ENCODE measurements at regions not wholly inside any gene's neighbourhood (a gene's known extent, or its start where the extent isn't known, plus 50 kb on each side); places are given as distances from the start of the nearest gene placed in this dataset.

DNA sequence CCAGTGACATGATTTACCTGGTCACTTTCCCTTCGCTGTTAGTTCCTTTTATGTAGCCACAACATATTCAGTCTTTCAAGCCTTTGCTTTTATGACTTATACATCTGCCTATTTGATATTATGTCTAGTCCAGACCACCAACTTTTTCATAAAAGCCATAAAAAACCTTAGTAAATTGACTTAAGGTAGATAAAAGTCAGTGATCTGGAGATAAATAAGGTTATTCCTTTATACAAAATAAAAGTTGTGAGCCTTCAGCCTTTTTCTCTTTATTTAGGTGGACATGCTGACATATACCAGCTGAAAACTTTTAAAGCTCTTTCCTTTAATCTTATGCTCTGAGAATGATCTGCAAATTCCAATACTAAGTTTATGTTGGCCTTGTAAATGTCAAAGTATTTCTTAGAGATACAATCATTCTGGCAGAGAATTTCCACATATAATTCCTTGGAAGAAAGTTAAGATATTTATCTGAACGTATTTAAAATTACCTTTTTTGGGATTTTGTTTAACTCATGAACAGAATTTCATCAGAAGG is 690.4 kb upstream of the CHORDC1 start:
- Histone ChIP-seq H3K9ac (ENCODE audit: low read length) (no peak overlapping the region), H3K4me2 (ENCODE audit: low read depth, low read length) (no peak overlapping the region), H3K79me2 (ENCODE audit: low read length) (no peaks in the 10 kb centered on the region), H3K9me3 (replicated peaks; ENCODE audit: insufficient read depth, low read length) (no peaks in the 10 kb centered on the region), H3K27ac (ENCODE audit: low read length) (no peak overlapping the region), H2AFZ (ENCODE audit: low read length) (no peak overlapping the region), H3F3A (ENCODE audit: insufficient read depth, low read length) (no peaks in the 10 kb centered on the region), H3K9me2 (replicated peaks; ENCODE audit: insufficient read depth, low read length) (no peaks in the 10 kb centered on the region), H4K20me1 (ENCODE audit: insufficient read depth, low read length) (no peaks in the 10 kb centered on the region), H3K36me3 (replicated peaks; ENCODE audit: insufficient read depth, low read length) (no peaks in the 10 kb centered on the region), H3K27me3 (replicated peaks; ENCODE audit: insufficient read depth, low read length) (no peaks in the 10 kb centered on the region), H3K4me1 (ENCODE audit: low read length) (no peaks in the 10 kb centered on the region), H3K4me3 (ENCODE audit: low read length) (no peak overlapping the region)
- no peak for DNase-seq
- TF ChIP-seq, protein P1, sequence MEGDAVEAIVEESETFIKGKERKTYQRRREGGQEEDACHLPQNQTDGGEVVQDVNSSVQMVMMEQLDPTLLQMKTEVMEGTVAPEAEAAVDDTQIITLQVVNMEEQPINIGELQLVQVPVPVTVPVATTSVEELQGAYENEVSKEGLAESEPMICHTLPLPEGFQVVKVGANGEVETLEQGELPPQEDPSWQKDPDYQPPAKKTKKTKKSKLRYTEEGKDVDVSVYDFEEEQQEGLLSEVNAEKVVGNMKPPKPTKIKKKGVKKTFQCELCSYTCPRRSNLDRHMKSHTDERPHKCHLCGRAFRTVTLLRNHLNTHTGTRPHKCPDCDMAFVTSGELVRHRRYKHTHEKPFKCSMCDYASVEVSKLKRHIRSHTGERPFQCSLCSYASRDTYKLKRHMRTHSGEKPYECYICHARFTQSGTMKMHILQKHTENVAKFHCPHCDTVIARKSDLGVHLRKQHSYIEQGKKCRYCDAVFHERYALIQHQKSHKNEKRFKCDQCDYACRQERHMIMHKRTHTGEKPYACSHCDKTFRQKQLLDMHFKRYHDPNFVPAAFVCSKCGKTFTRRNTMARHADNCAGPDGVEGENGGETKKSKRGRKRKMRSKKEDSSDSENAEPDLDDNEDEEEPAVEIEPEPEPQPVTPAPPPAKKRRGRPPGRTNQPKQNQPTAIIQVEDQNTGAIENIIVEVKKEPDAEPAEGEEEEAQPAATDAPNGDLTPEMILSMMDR (IDR thresholded peaks at IDR 0.05; ENCODE audit: low read length): no peak
- TF ChIP-seq EZH2 (optimal IDR thresholded peaks at IDR 0.05; ENCODE audit: low read depth, low read length) (no peak), EZH2phosphoT487 (IDR thresholded peaks at IDR 0.05; ENCODE audit: low read length) (no peak)

DNA sequence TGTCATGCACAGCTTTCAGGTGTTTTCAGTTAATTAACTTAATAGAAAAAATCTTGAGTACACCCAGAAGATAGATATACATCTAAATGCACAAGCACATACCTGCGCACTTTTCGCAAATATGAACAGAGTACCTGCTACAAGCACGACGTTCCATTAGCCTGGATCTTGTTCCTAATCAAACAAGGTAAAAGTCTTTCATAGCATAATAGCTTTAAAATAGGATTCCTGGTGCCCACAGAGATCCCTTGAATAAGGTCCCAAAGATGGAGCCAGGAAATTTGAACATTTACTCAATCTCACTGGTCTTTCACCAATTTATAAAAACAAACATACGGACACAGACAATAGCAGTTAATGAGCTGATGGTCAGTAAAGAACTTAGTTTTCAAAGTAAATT is 689.8 kb upstream of the CHORDC1 start:
- Histone ChIP-seq H3K9me2 (replicated peaks; ENCODE audit: insufficient read depth, low read length) (no peaks in the 10 kb centered on the region), H3K27me3 (replicated peaks; ENCODE audit: insufficient read depth, low read length) (no peaks in the 10 kb centered on the region), H3K4me2 (ENCODE audit: low read depth, low read length) (no peak overlapping the region), H3K4me1 (ENCODE audit: low read length) (no peaks in the 10 kb centered on the region), H3K36me3 (replicated peaks; ENCODE audit: insufficient read depth, low read length) (no peaks in the 10 kb centered on the region), H2AFZ (ENCODE audit: low read length) (no peak overlapping the region), H3K27ac (ENCODE audit: low read length) (no peak overlapping the region), H3K4me3 (ENCODE audit: low read length) (no peak overlapping the region), H3K9ac (ENCODE audit: low read length) (no peak overlapping the region), H3K79me2 (ENCODE audit: low read length) (no peaks in the 10 kb centered on the region), H3K9me3 (replicated peaks; ENCODE audit: insufficient read depth, low read length) (no peaks in the 10 kb centered on the region), H3F3A (ENCODE audit: insufficient read depth, low read length) (no peaks in the 10 kb centered on the region), H4K20me1 (ENCODE audit: insufficient read depth, low read length) (no peaks in the 10 kb centered on the region)
- DNase-seq: no peak
- TF ChIP-seq, protein P1 (IDR thresholded peaks at IDR 0.05; ENCODE audit: low read length): no peak
- TF ChIP-seq EZH2 (optimal IDR thresholded peaks at IDR 0.05; ENCODE audit: low read depth, low read length): no peak
- TF ChIP-seq EZH2phosphoT487 (IDR thresholded peaks at IDR 0.05; ENCODE audit: low read length): no peak

DNA sequence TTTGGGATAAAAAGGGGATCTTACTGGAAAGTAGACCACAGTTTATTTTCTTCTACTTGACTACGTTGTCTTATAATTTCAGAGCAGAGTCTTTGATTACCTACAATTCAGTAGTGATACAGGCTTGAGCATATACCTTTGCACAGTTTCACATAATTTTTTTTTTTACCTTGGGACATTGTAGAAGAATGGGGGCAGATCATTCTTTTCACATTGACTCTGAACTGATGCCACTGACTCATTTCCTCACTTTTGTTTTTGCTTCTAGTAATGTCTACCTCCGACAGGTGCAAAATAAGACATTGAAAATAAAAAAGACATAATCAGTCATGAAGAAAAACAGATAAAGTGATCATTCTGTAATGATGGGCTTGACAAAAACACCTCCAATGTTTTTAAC is 688.3 kb upstream of the CHORDC1 start:
- Histone ChIP-seq H3K27ac (ENCODE audit: low read length) (no peak overlapping the region), H3K4me2 (ENCODE audit: low read depth, low read length) (no peak overlapping the region), H3K9ac (ENCODE audit: low read length) (no peak overlapping the region), H4K20me1 (ENCODE audit: insufficient read depth, low read length) (no peaks in the 10 kb centered on the region), H3K9me2 (replicated peaks; ENCODE audit: insufficient read depth, low read length) (no peaks in the 10 kb centered on the region), H3K9me3 (replicated peaks; ENCODE audit: insufficient read depth, low read length) (no peaks in the 10 kb centered on the region), H2AFZ (ENCODE audit: low read length) (no peak overlapping the region), H3K4me1 (ENCODE audit: low read length) (no peaks in the 10 kb centered on the region), H3K36me3 (replicated peaks; ENCODE audit: insufficient read depth, low read length) (no peaks in the 10 kb centered on the region), H3K79me2 (ENCODE audit: low read length) (no peaks in the 10 kb centered on the region), H3K27me3 (replicated peaks; ENCODE audit: insufficient read depth, low read length) (no peaks in the 10 kb centered on the region), H3K4me3 (ENCODE audit: low read length) (no peak overlapping the region), H3F3A (ENCODE audit: insufficient read depth, low read length) (no peaks in the 10 kb centered on the region)
- TF ChIP-seq EZH2phosphoT487 (IDR thresholded peaks at IDR 0.05; ENCODE audit: low read length) (no peak), EZH2 (optimal IDR thresholded peaks at IDR 0.05; ENCODE audit: low read depth, low read length) (no peak)
- DNase-seq: no peak

DNA sequence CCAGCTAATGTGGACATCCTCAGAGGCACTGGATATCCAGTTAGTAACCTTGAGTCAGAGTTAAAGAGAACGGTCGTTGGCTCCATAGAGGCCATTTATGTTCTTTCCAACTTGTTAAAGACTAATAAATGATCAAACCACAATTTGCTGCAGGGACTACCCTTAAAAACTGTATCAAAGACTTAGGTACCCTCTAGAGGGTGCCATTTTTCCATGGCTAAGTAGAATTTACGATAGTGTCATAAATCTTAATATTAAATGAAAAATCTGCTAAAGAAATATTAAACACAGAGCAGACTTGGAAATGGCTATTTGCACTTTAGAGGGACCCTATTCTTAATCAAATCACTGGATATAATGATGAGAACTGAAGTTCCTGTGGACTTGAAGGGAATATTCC is 685.2 kb upstream of the CHORDC1 start:
- Histone ChIP-seq H3K27ac (ENCODE audit: low read length) (no peak overlapping the region), H2AFZ (ENCODE audit: low read length) (no peak overlapping the region), H4K20me1 (ENCODE audit: insufficient read depth, low read length) (no peaks in the 10 kb centered on the region), H3K9ac (ENCODE audit: low read length) (no peak overlapping the region), H3K4me1 (ENCODE audit: low read length) (no peaks in the 10 kb centered on the region), H3K9me3 (replicated peaks; ENCODE audit: insufficient read depth, low read length) (no peaks in the 10 kb centered on the region), H3K27me3 (replicated peaks; ENCODE audit: insufficient read depth, low read length) (no peaks in the 10 kb centered on the region), H3K79me2 (ENCODE audit: low read length) (no peaks in the 10 kb centered on the region), H3K4me2 (ENCODE audit: low read depth, low read length) (no peak overlapping the region), H3K36me3 (replicated peaks; ENCODE audit: insufficient read depth, low read length) (no peaks in the 10 kb centered on the region), H3K9me2 (replicated peaks; ENCODE audit: insufficient read depth, low read length) (no peaks in the 10 kb centered on the region), H3F3A (ENCODE audit: insufficient read depth, low read length) (no peaks in the 10 kb centered on the region), H3K4me3 (ENCODE audit: low read length) (no peak overlapping the region)
- no peak for TF ChIP-seq EZH2phosphoT487 (IDR thresholded peaks at IDR 0.05; ENCODE audit: low read length)
- TF ChIP-seq, protein P1 (IDR thresholded peaks at IDR 0.05; ENCODE audit: low read length): no peak
- no peak for DNase-seq
